HG03025 (cell line): ENCODE measurements at regions not wholly inside any gene's neighbourhood (a gene's known extent, or its start where the extent isn't known, plus 50 kb on each side); places are given as distances from the start of the nearest gene placed in this dataset.
"Not testable (repeated sequence)": the region's sequence is repeated elsewhere in the genome, so short reads cannot be mapped to it uniquely, and the experiment has no call there.

Experiments used
- ATAC-seq: cut with Tn5 transposase; IDR thresholded peaks from one replicate; pipeline ENCODE4 v1.9.1; 2021; ENCODE audit warnings: mild to moderate bottlenecking, moderate library complexity; ENCODE audit not compliant: unreplicated experiment, low FRiP score

DNA sequence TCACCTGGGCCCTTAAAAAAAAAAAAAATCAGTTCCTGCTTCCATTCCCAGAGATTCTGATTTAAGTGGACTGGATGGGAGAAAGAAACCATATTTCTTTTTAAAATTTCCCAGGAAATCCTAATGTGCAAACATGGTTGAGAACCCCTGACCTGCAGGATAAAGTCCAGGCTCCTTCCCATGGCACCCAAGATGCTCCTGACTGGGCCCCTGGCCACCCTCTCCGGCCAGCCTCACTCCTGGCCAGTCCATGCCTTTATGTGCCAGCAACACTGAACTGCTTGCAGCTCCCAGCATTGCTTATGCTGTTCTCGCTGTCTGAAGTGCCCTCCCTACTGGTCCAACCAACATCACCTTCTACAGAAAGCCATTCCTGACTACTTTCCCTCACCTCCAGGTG is 93.9 kb downstream of the TEX35 start:
- ATAC-seq, result no peak

DNA sequence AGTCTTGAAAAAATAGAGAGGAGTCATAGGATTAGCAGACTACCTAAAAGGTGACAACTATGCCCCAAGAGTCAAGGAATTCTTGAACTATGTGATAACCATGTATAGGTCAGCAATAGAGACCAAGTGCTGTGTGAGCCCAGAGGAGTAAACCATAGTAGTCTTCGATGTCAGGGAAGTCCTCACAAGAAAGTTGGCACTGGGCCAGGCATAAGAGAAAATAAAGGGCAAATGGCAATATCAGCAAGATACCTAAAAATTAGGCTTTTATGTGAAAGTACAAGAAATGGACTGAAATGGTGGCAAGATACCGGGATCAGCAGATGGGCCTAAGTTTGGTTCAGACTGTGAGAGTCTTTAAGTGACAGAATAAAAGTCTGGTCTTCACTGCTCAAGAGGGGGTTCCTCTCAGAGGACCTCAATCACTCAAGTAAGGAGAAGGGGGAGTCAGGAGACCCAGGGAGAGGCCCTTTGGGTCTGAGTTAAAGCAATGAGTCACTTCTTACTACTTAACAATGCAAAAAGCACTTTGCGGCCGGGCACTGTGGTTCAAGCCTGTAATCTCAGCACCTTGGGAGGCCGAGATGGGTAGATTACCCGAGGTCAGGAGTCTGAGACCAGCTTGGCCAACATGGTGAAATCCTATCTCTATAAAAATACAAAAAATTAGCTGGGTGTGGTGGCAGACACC is 95.0 kb downstream of the TEX35 start:
- ATAC-seq, result no peak

DNA sequence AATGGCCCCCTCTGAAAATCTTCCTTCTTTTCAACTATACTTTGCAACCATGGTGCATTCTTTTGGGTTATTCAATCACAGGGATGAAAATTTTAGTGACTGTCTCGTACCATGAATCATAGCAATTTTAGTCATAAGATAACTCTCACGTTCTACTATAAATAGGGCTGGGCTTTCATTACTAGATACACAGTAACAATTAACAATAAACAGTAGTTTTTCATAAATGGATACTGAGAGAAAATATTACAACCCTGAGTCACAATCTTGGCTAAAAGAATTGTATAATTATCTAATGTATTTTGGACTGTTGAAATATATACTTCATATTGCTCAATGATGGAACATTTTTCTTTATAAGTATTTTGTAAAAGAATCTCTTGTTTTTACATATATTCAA is 96.1 kb downstream of the TEX35 start:
- ATAC-seq, result no peak

DNA sequence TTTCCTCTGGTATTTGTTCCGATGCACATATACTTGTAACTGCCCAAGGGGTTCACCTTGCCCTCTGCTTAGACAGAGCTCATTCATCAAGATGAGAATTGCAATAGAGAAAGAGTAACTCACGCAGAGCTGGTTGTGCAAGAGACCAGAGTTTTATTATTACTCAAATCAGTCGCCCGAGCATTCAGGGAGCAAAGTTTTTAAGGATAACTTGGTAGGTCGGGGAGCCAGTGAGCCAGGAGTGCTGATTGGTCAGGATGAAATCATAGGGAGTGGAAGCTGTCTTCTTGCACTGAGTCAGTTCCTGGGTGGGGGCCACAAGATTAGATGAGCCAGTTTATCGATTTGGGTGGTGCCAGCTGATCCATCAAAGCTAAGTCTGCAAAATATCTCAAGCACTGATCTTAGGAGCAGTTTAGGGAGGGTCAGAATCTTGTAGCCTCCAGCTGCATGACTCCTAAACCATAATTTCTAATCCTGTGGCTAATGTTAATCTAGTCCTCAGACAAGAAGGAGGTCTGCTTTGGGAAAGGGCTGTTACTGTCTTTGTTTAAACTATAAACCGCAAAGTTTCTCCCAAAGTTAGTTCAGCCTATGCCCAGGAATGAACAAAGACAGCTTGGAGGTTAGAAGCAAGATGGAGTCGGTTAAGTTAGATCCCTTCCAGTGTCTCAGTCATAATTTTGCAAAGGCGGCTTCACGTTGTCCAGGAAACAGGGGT is 97.9 kb downstream of the TEX35 start:
- not testable (repeated sequence) for ATAC-seq

DNA sequence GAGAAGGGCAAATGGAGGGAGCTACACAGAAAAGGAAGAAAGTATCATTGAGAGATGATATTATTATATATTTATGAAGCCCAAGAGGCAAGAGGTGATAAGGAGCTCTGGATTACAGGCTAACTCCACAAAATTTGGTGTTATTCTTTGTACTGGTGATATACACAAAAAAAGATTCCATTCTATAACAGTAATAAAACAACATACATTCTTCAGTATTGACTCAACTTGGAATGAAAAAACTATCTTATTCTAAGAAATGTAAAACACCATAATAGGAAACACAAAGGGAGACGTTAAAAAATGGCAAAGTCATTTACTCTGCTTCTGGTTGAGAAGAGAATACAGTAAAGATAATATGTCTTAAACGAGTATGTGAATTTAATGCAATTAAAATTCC is 99.4 kb downstream of the TEX35 start:
- no peak for ATAC-seq

DNA sequence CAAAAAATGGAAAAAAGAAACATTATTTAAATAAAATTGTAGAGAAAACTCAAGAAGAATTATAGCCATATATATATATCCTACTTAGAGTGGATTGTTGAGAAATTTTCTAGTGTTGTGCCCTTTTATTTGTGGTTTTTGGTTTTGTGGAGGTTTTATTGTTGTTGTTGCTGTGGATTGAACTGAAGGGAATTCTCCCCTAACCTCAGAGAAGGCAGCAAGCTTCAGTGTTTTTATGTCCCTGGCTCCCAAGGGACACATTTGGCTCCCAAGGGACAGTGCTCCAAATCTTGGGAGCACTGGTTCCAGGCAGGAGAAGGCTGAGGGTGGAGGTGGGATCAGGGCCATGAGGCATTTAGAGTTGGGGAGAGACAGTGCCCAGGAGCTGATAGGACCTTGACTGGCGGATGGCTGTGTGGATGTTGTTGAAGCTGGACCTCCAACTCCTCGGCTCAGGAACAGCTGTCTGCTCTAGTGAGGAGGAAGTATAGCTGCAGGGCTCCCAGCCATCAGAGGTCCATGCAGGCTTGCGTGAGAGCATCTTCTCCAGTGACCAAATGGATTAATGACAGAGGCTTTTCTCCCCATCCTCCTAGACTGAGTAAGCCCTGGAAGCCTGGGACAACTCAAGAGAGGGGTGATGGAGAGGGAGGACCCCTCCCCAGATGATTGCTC is 100.5 kb downstream of the TEX35 start:
- ATAC-seq, result no peak

DNA sequence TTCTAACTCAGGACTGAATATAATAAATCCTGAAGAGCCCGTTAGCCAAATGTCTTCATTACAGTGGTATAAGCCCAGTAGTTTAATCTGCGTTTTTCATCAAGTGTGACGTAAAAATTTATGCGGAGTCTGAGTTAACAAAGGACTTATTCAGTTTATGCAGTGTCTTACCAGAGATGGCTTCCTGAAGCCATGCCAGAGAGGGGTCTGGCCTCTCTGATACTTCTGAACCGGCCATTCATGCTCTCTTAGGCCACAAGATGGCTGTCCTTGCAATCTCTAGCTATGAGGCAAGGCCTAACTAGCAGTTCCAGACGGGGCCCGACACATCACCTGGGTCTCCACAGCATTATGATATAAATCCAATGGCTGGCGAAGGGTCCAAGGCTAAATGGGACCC is 101.4 kb downstream of the TEX35 start:
- no peak for ATAC-seq

DNA sequence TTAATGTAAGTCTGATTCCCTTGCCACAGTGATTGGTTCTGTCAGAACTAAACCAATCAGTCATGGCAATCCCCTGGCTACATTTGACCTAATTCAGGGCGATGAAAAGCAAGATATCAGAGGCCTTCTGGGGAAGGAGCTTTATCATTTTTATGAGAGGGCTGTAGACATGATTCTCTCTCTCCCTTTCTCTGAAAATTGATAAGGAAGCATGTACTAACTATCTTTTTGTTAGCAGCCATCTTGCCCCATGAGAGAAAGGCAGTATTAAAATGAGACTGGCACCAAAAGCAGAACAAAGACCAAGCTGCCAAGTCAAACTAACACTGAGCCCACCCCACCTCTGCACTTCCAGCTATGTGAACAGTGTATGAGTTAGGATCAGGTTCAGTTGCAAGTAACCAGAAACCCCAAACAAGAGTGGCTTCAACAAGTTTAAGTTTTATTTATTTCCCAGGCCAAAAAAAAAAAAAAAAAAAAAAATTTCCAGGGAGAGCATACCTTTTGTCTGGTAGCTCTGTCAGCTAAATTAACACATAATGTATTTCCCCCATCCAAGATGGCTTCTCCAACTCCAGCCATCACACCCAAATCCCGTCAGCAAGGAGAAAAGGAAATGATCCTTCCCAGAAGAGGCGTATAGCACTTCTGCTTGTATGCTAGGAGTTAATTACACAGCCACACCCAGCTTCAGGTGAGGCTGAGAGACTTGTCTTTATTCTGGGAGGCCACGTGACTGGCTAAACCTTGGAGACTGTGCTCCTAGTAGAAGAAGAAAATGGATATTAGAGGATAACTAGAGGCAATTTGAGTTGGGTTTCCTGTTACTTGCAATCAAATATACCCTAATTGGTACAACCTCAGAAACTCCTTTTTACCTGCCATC is 105.8 kb upstream of the RALGPS2 start:
- no peak for ATAC-seq

DNA sequence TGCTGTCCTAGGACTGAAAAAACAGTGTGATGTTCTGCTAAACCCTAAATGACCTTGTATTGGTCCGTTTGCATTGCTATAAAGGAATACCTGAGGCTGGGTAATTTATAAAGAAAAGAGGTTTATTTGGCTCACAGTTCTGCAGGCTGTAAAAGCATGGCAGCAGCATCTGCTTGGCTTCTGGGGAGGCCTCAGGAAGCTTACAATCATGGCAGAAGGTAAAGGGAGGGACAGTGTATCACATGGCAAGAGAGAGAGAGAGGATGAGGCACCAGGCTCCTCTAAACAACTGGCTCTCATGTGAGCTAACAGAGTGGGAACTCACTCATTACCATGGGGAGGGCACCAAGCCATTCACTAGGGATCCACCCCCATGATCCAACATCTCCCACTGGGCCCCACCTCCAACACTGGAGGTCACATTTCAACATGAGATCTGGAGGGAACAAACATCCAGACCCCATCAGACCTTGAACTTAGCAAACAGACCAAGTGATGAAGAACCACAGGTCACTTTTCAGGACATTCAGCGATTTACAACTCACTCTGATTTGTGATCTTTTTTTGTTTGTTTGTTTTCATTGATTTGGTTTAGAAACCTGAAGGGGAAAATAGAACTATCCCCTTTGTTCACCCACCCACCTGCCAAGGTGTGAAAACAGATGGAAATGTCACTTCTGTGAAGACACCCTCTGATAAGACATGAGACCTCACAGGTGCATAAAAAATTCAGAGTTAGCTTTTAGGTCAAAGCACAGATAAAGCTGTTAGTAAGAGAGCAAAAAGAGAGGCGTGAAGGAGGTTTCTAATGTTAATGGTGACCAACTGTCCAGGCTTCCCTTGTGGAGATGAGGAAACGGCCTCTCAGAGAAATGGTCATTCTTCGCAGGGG is 104.2 kb upstream of the RALGPS2 start:
- ATAC-seq, result no peak

DNA sequence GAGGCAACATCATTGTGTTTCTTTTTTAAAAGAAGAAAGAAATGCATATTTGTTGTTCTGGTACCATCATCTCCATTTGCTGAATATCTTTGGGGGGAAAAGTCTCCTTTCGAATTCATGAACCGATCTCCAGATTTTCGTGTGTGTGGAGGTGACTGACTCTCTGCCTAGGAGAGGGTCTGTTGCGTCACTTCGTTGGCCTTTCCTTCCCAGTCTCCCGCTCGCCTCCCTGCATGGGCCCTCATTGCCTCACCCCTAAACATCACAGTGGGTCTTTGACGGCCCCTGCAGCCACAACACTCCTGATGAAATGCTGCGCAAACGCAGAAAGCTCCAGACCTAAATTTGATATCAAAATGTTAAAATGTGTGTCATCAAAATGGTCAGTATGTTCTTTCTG is 103.2 kb upstream of the RALGPS2 start:
- ATAC-seq, result no peak

DNA sequence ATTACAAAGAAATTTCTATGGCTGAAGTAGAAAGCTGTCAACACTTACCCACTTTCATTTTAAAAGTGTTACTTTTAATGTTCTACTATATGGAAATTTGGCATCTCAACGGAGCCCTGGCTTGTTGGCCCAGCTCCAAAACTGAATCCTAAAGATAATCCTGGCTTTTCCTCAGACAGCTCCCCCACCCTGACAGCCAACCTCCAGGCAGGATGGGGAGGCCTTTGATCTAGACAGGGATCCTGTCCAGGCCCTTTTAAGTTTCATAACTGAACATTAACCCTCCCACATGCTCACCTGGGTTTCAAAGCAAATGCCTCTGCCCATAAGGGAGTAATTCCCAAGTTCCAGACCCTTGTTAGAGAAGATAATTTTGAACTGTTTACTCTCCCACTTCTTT is 99.3 kb upstream of the RALGPS2 start:
- ATAC-seq, result no peak

DNA sequence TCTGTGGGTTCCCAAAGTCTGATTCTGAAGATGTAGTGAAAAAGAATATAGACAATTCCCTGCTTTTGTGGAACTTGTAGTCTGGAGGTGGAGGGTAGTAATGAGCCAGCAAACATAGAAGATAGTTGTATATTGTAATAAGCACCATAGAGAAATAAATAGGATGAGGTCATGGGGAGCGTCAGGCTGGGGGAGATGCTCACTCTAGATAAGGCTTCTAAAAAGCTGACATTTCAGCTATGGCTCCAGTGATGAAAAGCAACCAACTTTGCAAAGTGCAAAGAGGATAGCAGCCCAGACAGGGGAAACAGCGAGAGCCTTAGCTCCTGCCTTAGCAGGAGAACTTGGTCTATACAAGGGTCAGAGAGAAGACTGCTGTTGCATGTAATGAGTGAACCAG is 98.0 kb upstream of the RALGPS2 start:
- no peak for ATAC-seq

DNA sequence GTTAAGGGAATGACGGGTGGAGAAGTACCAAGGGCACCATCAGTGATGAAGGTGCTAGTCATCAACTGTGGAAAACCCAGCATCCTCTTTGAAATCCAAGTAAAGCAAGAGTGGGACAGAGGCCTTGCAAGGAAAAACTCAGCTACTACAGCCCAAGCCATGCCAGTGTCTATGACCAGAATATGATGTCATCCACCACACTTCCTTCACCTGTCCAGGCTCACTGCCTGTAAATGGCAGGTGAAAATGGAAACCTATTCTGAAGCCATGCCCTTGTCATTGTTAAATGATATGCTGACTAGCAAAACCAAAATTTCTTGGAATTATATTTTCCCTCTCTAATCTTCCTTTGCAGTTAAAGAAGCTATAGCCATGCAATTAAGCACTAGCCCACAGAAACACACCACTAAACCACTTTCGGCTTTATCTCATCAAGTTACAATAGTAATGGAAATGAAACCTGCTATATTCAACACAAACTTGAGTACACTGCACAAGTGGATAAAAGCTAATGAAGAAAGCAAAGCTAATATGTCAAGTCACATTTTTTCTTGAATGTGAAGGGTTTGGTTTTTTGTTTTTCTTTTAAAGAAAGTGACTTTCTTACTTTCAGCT is 96.3 kb upstream of the RALGPS2 start:
- ATAC-seq, result no peak

DNA sequence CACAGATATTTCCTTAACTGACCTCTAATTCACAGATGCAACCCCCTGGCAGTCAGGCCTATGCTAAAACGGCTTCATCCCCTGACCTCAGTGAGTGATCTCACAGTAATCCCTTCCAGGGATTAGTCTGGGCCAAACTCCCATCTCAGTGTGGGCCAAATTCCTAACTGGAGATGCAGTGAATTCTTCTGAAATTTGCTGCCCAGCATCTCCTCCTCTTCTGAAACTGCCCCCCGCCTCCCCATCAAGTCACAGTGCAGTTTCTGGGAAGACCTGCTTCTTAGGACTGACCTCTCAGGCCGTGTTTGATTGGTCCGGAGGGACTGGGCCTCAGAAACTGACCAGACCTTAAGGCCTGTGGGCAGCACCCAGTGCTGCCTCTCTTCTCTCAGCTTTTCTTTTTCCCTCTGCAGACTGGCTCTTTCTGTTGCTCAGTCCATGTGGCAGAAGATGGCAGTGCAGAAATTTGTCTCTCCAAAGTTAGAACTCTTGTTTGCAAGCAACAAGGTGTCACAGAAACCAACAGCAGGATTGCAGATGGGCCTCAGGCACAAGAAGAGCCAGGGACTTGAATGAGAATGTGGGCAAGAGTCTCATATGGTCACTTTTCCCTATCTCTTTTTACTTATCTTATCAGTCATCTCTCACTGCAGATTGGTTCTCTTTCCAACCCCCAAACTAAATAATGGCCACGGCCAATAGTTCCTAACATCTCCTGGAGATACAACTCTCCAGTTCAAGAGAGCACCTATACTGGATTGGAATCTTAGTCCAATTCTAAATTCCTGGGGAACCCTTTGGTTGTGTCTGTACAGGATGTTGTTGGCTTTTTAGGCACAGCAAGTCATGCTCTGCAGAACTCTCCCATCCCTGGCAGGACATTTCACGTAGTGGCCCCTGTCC is 95.5 kb upstream of the RALGPS2 start:
- no peak for ATAC-seq

DNA sequence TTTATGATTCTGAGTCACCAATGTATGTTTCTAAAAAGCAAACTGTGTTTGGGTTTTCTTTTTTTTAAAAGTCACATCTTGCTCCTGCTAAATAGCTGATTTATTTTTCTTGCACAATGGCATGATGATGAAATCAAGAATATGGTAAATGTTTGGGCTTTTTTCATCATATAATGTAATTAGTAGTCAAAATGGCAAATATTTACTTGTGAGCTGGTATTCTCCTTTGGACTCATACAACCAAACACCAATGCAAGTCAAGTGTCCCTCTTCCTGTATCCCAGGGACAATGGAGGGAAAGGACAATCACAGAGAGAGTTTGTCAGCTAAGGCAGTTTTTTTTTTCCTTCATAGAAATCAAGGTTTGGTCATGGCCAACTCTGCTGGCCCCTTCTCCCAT is 94.6 kb upstream of the RALGPS2 start:
- ATAC-seq, result no peak

DNA sequence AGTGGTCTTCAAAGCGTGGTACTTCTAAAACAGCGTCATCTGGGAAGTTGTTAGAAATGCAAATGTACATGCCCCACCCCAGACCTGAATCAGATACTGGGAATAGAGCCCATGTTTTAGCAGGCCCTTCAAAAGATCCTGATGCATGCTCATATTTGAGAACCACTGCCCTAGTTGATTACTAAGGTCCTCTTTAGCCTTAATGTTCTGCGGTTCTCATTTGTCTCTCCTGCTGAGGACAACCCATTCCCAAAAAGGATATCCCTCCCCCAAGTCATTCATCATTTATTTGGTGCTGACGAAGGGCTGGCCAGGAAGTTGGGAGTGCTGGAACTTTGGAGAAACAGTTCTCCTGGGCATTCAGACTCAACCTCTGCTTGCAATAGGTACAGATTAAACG is 92.4 kb upstream of the RALGPS2 start:
- no peak for ATAC-seq

DNA sequence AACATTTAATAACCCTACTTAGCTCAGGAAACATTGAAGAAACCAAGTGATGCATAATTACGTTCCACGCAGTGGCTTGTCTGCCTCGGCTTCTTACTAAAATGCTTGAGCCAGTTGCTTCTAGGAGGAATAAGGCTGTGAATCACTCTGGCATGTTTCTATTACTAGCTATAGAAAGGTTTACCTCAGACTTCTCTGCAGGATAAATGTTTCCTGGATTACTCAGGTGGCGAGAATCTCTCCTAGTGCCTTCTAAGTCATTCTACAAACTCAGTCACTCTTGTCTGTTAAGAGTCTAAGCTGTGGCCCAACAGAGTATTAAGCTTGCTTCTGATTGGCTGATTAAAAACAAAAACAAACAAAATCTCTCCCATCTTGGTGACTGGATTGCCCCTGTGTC is 92.0 kb upstream of the RALGPS2 start:
- ATAC-seq, result no peak

DNA sequence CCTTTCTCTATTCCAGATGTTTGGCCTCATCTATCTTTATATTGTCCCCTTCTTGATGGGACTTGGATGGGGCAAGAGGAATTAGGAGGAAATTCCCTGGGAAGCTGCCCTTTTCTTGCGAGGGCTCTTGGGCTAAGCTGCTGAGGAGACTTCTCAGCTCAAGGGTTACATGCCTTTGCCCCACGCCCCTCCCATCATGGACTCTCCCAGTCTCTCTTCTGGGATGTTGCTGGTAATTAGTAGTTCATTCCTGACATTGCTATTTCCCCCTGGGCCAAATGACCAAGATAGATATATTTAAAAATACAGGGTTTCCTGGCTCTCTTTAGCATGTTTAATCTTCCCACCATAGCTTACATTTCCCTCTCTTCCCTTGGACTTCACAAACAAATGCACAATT is 90.6 kb upstream of the RALGPS2 start:
- ATAC-seq, result no peak
